Neural cell (in vitro differentiated cells): ENCODE measurements at regions not wholly inside any gene's neighbourhood (a gene's known extent, or its start where the extent isn't known, plus 50 kb on each side); places are given as distances from the start of the nearest gene placed in this dataset.

Experiments used
- H2AFZ ChIP-seq: fragments of 200-600, 300-800 bp; sonication (generic), shearing (Covaris generic); 2 replicates; pipeline ENCODE4 v1.6.0; 2014; ENCODE audit warnings: low read depth, mild to moderate bottlenecking, antibody characterized with exemption, low read length, moderate library complexity
- H3F3A ChIP-seq: fragments of 200-600 bp; shearing (Covaris generic); 2 replicates; pipeline ENCODE4 v1.6.1; 2016; ENCODE audit warnings: mild to moderate bottlenecking, moderate library complexity, mixed read lengths, antibody characterized with exemption, low read length; ENCODE audit not compliant: insufficient read depth, poor library complexity, severe bottlenecking
- H3K27ac ChIP-seq: fragments of 200-600, 300-800 bp; sonication (generic), shearing (Covaris generic); 2 replicates; pipeline ENCODE4 v1.5.1; 2014; ENCODE audit warnings: mild to moderate bottlenecking, low read length, moderate library complexity
- H3K27me3 ChIP-seq: fragments of 300-800, 200-600 bp; sonication (generic), shearing (Covaris generic); 2 replicates; pipeline ENCODE4 v1.6.0; 2014; ENCODE audit warnings: mild to moderate bottlenecking, low read depth, low read length, moderate library complexity; ENCODE audit not compliant: insufficient read depth
- H3K36me3 ChIP-seq: fragments of 300-800, 200-600 bp; sonication (generic), shearing (Covaris generic); 2 replicates; pipeline ENCODE4 v1.5.1; 2014; ENCODE audit warnings: mild to moderate bottlenecking, antibody characterized with exemption, low read length, moderate library complexity; ENCODE audit not compliant: insufficient read depth
- H3K4me2 ChIP-seq: fragments of 300-800, 200-600 bp; sonication (generic), shearing (Covaris generic); 2 replicates; pipeline ENCODE4 v1.6.0; 2014; ENCODE audit warnings: mild to moderate bottlenecking, low read length
- H3K4me3 ChIP-seq: fragments of 300-800, 200-600 bp; sonication (generic), shearing (Covaris generic); 2 replicates; pipeline ENCODE4 v1.5.1; 2014; ENCODE audit warnings: mild to moderate bottlenecking, low read length, moderate library complexity
- H3K79me2 ChIP-seq: fragments of 200-600 bp; shearing (Covaris generic); replicated peaks from 2 replicates; pipeline ENCODE4 v1.6.0; 2014; ENCODE audit warnings: mild to moderate bottlenecking, low read length, moderate library complexity; ENCODE audit not compliant: insufficient read depth
- H3K9ac ChIP-seq: fragments of 300-800, 200-600 bp; sonication (generic), shearing (Covaris generic); 2 replicates; pipeline ENCODE4 v1.6.1; 2016; ENCODE audit warnings: mild to moderate bottlenecking, low read length, mixed read lengths
- H3K9me2 ChIP-seq: fragments of 200-600 bp; shearing (Covaris generic); 2 replicates; pipeline ENCODE4 v1.6.1; 2016; ENCODE audit warnings: mild to moderate bottlenecking, low read length, mixed read lengths; ENCODE audit not compliant: insufficient read depth
- H3K9me3 ChIP-seq: fragments of 200-600, 300-800 bp; sonication (generic), shearing (Covaris generic); 2 replicates; pipeline ENCODE4 v1.6.1; 2016; ENCODE audit warnings: mild to moderate bottlenecking, mixed run types, low read length, moderate library complexity, mixed read lengths
- H4K20me1 ChIP-seq: fragments of 200-600 bp; shearing (Covaris generic); 2 replicates; pipeline ENCODE4 v1.6.1; 2016; ENCODE audit warnings: mild to moderate bottlenecking, mixed run types; ENCODE audit not compliant: insufficient read depth
- EP300 ChIP-seq: fragments of 450-650 bp; conservative IDR thresholded peaks from 2 replicates; pipeline ENCODE4 v1.6.1; 2014; ENCODE audit warnings: antibody characterized with exemption, mild to moderate bottlenecking, moderate library complexity; ENCODE audit not compliant: poor library complexity, severe bottlenecking
- EZH2 ChIP-seq: fragments of 200-600, 300-800 bp; shearing (Covaris generic), sonication (generic); IDR thresholded peaks from 2 replicates; pipeline ENCODE4 v1.6.1; 2014; ENCODE audit warnings: antibody characterized with exemption, low read length, borderline replicate concordance, mild to moderate bottlenecking; ENCODE audit not compliant: insufficient read depth, poor library complexity, severe bottlenecking
- MXI1 ChIP-seq: fragments of 450-650 bp; conservative IDR thresholded peaks from 2 replicates; pipeline ENCODE4 v1.6.1; 2014; ENCODE audit warnings: antibody characterized with exemption, mild to moderate bottlenecking; ENCODE audit not compliant: poor library complexity, severe bottlenecking
- POLR2AphosphoS5 ChIP-seq: IDR thresholded peaks from 2 replicates; pipeline ENCODE4 v1.6.1; 2012
- RAD21 ChIP-seq: fragments of 450-650 bp; conservative IDR thresholded peaks from 2 replicates; pipeline ENCODE4 v1.6.1; 2014; ENCODE audit warnings: antibody characterized with exemption, mild to moderate bottlenecking, moderate library complexity
- SMC3 ChIP-seq: fragments of 450-650 bp; conservative IDR thresholded peaks from 2 replicates; pipeline ENCODE4 v1.6.1; 2014; ENCODE audit warnings: antibody characterized with exemption, mild to moderate bottlenecking, moderate library complexity; ENCODE audit not compliant: poor library complexity
- TAF1 ChIP-seq: IDR thresholded peaks from 2 replicates; pipeline ENCODE4 v1.6.1; 2012; ENCODE audit warnings: low read depth
- TF ChIP-seq, protein P1 (sequence below): fragments of 450-650 bp; IDR thresholded peaks from 2 replicates; pipeline ENCODE4 v1.5.1; 2014; ENCODE audit warnings: antibody characterized with exemption, mild to moderate bottlenecking, moderate library complexity; ENCODE audit not compliant: poor library complexity, severe bottlenecking
- TF ChIP-seq, protein P2 (sequence below): IDR thresholded peaks from 2 replicates; pipeline ENCODE4 v1.6.1; 2012; ENCODE audit warnings: borderline replicate concordance

- no peak overlapping the region for H3K9ac ChIP-seq
- peaks cover 9% of the 10 kb centered on the region for H3K9me3 ChIP-seq
- H3K4me2 ChIP-seq: no peak overlapping the region
- no peak overlapping the region for H2AFZ ChIP-seq
- H3K79me2 ChIP-seq: no peaks in the 10 kb centered on the region
- H3K27me3 ChIP-seq: no peaks in the 10 kb centered on the region
- no peaks in the 10 kb centered on the region for H3K36me3 ChIP-seq
- H4K20me1 ChIP-seq: no peaks in the 10 kb centered on the region
- H3K27ac ChIP-seq: no peak overlapping the region
- no peak overlapping the region for H3K4me3 ChIP-seq
- H3F3A ChIP-seq: no peaks in the 10 kb centered on the region
- no peaks in the 10 kb centered on the region for H3K9me2 ChIP-seq
- TF ChIP-seq MXI1 (no peak), POLR2AphosphoS5 (no peak)
These were observed 1136.8 kb upstream of the NUDT12 start for GRCh38 chr5:104699438-104699837.

DNA sequence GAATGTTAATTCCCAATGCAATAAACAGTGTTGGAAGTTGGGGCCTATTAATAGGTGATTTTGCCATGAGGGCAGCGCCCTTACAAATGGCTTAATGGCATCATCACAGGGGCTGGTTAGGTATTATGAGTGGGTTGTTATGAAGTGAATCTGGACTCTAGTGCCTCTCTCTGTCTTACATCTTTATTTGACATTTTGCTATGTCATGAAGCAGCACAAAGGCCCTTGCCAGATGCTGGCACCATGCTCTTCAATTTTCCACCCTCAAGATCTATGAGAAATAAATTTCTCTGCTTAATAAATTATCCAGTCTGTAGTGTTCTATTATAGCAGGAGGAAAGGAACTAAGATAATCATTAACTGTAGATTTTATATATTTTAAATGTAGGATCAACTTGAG is 1098.7 kb upstream of the NUDT12 start:
- Histone ChIP-seq H2AFZ (no peak overlapping the region), H3K27me3 (no peaks in the 10 kb centered on the region), H3K9ac (no peak overlapping the region), H3K9me2 (no peaks in the 10 kb centered on the region), H4K20me1 (no peaks in the 10 kb centered on the region), H3K4me2 (no peak overlapping the region), H3K4me3 (no peak overlapping the region), H3K79me2 (no peaks in the 10 kb centered on the region), H3F3A (no peaks in the 10 kb centered on the region), H3K9me3 (no peaks in the 10 kb centered on the region), H3K27ac (no peak overlapping the region), H3K36me3 (no peaks in the 10 kb centered on the region)
- TF ChIP-seq TAF1: no peak

- Histone ChIP-seq H4K20me1 (no peaks in the 10 kb centered on the region), H3K4me2 (no peak overlapping the region)
These were observed 1096.9 kb upstream of the NUDT12 start for GRCh38 chr5:104659497-104659896.

More at GRCh38 chr5:104659497-104659896, 1096.9 kb upstream of the NUDT12 start:
- Histone ChIP-seq H3K9me2 (no peaks in the 10 kb centered on the region), H3K27ac (no peak overlapping the region), H3K79me2 (no peaks in the 10 kb centered on the region), H3K36me3 (no peaks in the 10 kb centered on the region), H3K27me3 (no peaks in the 10 kb centered on the region), H3F3A (no peaks in the 10 kb centered on the region), H3K4me3 (no peak overlapping the region), H3K9me3 (no peaks in the 10 kb centered on the region), H2AFZ (no peak overlapping the region), H3K9ac (no peak overlapping the region)
- no peak for TF ChIP-seq SMC3
- TF ChIP-seq, protein P1, sequence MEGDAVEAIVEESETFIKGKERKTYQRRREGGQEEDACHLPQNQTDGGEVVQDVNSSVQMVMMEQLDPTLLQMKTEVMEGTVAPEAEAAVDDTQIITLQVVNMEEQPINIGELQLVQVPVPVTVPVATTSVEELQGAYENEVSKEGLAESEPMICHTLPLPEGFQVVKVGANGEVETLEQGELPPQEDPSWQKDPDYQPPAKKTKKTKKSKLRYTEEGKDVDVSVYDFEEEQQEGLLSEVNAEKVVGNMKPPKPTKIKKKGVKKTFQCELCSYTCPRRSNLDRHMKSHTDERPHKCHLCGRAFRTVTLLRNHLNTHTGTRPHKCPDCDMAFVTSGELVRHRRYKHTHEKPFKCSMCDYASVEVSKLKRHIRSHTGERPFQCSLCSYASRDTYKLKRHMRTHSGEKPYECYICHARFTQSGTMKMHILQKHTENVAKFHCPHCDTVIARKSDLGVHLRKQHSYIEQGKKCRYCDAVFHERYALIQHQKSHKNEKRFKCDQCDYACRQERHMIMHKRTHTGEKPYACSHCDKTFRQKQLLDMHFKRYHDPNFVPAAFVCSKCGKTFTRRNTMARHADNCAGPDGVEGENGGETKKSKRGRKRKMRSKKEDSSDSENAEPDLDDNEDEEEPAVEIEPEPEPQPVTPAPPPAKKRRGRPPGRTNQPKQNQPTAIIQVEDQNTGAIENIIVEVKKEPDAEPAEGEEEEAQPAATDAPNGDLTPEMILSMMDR: no peak
- TF ChIP-seq, protein P2, sequence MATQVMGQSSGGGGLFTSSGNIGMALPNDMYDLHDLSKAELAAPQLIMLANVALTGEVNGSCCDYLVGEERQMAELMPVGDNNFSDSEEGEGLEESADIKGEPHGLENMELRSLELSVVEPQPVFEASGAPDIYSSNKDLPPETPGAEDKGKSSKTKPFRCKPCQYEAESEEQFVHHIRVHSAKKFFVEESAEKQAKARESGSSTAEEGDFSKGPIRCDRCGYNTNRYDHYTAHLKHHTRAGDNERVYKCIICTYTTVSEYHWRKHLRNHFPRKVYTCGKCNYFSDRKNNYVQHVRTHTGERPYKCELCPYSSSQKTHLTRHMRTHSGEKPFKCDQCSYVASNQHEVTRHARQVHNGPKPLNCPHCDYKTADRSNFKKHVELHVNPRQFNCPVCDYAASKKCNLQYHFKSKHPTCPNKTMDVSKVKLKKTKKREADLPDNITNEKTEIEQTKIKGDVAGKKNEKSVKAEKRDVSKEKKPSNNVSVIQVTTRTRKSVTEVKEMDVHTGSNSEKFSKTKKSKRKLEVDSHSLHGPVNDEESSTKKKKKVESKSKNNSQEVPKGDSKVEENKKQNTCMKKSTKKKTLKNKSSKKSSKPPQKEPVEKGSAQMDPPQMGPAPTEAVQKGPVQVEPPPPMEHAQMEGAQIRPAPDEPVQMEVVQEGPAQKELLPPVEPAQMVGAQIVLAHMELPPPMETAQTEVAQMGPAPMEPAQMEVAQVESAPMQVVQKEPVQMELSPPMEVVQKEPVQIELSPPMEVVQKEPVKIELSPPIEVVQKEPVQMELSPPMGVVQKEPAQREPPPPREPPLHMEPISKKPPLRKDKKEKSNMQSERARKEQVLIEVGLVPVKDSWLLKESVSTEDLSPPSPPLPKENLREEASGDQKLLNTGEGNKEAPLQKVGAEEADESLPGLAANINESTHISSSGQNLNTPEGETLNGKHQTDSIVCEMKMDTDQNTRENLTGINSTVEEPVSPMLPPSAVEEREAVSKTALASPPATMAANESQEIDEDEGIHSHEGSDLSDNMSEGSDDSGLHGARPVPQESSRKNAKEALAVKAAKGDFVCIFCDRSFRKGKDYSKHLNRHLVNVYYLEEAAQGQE: no peak
- no peak for TF ChIP-seq EP300
- no peak for TF ChIP-seq RAD21
- TF ChIP-seq MXI1: no peak
- TF ChIP-seq EZH2: no peak
- no peak for TF ChIP-seq TAF1
- TF ChIP-seq POLR2AphosphoS5: no peak
